ENCODE measurements at regions not wholly inside any gene's neighbourhood (a gene's known extent, or its start where the extent isn't known, plus 50 kb on each side); places are given as distances from the start of the nearest gene placed in this dataset.
"Not testable (repeated sequence)": the region's sequence is repeated elsewhere in the genome, so short reads cannot be mapped to it uniquely, and the experiment has no call there.

DNA sequence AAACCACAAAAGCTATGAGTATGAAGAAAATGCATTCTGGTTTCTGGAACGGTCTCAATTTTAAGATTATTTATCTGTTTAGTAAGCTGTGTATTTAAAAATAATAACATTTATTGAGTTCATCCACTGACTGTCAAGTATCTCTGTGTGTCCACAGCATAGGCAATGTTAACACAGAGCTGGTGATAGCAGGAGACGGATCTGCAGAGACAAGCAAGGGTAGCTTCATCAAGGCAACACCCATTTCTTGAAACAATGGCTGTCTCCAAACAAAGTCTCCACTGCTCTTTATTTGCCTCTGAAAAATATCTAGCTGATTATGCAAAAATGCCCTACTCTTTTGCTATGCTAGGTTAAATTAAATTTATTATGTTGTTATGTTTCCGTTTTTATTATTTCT is 818.3 kb downstream of the TTLL7 start:
- H3K27ac Mint-ChIP-seq (ENCODE audit: unreplicated experiment); H3K9me3 Mint-ChIP-seq (ENCODE audit: low read depth, unreplicated experiment); H3K4me1 Mint-ChIP-seq (ENCODE audit: low read depth, unreplicated experiment); H3K4me3 Mint-ChIP-seq (ENCODE audit: low read depth, unreplicated experiment); intact Hi-C loops (cut with micrococcal nuclease; ENCODE audit: unreplicated experiment); H3K27me3 Mint-ChIP-seq (ENCODE audit: unreplicated experiment); BruUV-seq (replicated peaks); CTCF ChIA-PET; DNase-seq; H3K36me3 Mint-ChIP-seq (ENCODE audit: insufficient read depth, unreplicated experiment): not testable (repeated sequence)

DNA sequence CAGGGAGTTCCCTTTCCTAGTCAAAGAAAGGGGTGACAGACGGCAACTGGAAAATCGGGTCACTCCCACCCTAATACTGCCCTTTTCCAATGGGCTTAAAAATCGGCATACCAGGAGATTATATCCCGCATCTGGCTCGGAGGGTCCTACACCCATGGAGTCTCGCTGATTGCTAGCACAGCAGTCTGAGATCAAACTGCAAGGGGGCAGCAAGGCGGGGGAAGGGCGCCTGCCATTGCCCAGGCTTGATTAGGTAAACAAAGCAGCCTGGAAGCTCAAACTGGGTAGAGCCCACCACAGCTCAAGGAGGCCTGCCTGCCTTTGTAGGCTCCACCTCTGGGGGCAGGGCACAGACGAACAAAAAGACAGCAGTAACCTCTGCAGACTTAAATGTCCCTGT is 831.3 kb downstream of the TTLL7 start:
- H3K36me3 Mint-ChIP-seq (ENCODE audit: insufficient read depth, unreplicated experiment); H3K27ac Mint-ChIP-seq (ENCODE audit: unreplicated experiment); DNase-seq; intact Hi-C loops (cut with micrococcal nuclease; ENCODE audit: unreplicated experiment); H3K4me1 Mint-ChIP-seq (ENCODE audit: low read depth, unreplicated experiment); BruUV-seq (replicated peaks); H3K9me3 Mint-ChIP-seq (ENCODE audit: low read depth, unreplicated experiment); H3K4me3 Mint-ChIP-seq (ENCODE audit: low read depth, unreplicated experiment); CTCF ChIA-PET; H3K27me3 Mint-ChIP-seq (ENCODE audit: unreplicated experiment): not testable (repeated sequence)

DNA sequence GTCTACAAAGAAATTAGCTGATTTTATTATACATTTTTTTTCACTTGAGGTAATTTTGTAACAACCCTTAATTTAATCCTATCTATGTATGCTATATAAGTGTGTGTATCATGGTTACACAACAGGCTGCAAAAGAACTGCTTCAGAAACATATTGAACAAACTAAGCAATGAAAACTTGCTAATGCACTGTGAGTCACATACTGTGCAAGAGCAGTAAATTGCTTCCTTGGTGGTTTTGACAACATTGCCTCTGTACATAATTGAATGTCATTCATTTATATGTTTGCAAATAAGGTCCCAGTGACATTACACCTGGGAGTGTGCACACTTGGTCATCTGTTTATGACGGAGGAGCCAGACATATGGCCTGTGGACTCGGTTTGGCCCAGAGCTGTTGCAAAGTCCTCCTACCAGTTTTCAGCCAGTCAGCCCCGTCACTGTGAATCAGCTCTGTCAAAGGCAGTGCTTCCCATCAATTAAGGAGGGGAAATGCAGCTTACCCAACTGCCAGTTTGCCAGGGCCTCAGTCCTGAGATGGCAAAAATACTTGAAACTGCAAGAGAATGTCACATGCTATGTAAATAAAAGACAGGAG is 835.0 kb downstream of the TTLL7 start:
- H3K4me1 Mint-ChIP-seq (ENCODE audit: low read depth, unreplicated experiment); H3K27me3 Mint-ChIP-seq (ENCODE audit: unreplicated experiment); H3K9me3 Mint-ChIP-seq (ENCODE audit: low read depth, unreplicated experiment); H3K4me3 Mint-ChIP-seq (ENCODE audit: low read depth, unreplicated experiment); H3K27ac Mint-ChIP-seq (ENCODE audit: unreplicated experiment); H3K36me3 Mint-ChIP-seq (ENCODE audit: insufficient read depth, unreplicated experiment); BruUV-seq (replicated peaks); CTCF ChIA-PET; DNase-seq; intact Hi-C loops (cut with micrococcal nuclease; ENCODE audit: unreplicated experiment): not testable (repeated sequence)

DNA sequence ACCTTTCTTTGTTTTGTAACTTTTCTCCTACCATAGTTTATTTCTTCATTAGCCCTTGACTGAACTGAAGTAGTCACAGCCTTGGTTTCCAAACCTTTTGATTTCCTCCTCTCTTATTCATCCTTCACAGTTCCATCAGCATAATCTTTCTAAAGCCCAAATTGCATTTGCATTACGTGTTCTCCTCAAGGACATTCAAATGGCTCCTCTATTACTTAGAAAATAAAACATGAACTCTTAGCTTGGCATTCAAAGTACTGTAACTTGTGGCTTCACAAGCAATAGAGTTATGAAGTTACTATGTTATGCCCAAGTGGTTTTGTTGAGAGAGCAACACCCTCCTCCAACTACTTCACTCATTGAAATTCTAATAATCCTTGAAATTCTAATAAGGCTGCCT is 840.0 kb downstream of the TTLL7 start:
- BruUV-seq (replicated peaks); intact Hi-C loops (cut with micrococcal nuclease; ENCODE audit: unreplicated experiment); H3K4me1 Mint-ChIP-seq (ENCODE audit: low read depth, unreplicated experiment); H3K27ac Mint-ChIP-seq (ENCODE audit: unreplicated experiment); H3K4me3 Mint-ChIP-seq (ENCODE audit: low read depth, unreplicated experiment); H3K9me3 Mint-ChIP-seq (ENCODE audit: low read depth, unreplicated experiment); H3K27me3 Mint-ChIP-seq (ENCODE audit: unreplicated experiment); CTCF ChIA-PET; H3K36me3 Mint-ChIP-seq (ENCODE audit: insufficient read depth, unreplicated experiment); DNase-seq: not testable (repeated sequence)

DNA sequence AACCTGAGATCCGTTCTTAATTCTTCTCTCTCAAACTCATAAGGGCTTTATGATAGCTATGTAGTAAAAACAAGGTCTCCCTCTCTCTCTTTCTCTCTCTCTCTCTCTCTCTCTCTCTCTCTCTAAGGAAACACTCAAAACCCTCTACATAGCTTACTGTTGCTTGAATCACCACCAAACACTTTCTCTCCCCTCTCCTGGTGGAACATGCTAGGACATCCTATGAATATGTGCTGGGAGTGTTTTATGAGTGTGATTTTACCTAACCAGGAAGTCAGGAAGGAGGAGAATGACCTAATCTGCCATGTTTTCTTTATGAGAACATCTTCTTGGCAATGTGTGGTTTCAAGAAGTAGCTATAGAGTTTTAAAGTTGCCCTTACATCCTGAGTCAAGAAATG is 844.6 kb downstream of the TTLL7 start:
- CTCF ChIA-PET: not testable (repeated sequence)

DNA sequence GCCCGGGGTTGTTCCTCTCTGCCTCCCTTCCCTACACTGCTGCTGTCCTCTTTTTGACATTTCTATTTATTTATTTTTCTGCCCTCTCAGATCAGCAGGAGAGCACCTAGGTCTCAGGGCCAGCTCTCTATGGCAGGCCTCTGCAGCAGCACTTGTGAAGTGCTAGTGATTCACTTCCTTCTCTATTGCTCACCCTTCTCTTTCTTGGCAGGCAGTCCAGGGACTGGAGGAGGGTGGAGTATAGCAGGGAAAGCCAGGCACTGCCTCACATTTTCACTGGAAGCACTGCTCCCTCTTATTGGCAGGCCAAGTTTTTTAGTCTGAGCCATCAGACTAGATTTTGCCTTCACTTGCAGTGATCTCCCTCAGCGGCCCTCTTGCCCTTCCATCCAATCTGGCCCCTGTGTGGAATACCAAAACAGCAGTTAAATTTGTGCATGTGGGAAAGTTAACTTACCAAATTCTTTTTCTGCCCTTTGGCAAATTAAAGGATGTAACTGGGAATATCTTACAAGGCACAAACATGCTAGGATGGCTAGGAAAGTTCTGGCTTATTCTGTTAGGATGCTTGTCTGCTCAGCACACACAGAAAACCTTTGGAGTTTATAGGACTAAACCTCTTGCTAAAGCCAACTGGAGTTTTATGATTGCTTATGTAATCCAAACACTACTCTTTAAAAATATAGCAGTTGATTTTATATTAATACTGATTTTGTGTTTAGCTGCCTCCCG is 847.6 kb downstream of the TTLL7 start:
- H3K36me3 Mint-ChIP-seq (ENCODE audit: insufficient read depth, unreplicated experiment); CTCF ChIA-PET; H3K27me3 Mint-ChIP-seq (ENCODE audit: unreplicated experiment); H3K4me3 Mint-ChIP-seq (ENCODE audit: low read depth, unreplicated experiment); intact Hi-C loops (cut with micrococcal nuclease; ENCODE audit: unreplicated experiment); H3K27ac Mint-ChIP-seq (ENCODE audit: unreplicated experiment); H3K9me3 Mint-ChIP-seq (ENCODE audit: low read depth, unreplicated experiment); BruUV-seq (replicated peaks): not testable (repeated sequence)
- H3K4me1 Mint-ChIP-seq (ENCODE audit: low read depth, unreplicated experiment): peaks cover 19% of the 10 kb centered on the region
- peak; percentile 32 for DNase-seq

More for the DNA sequence above, 844.6 kb downstream of the TTLL7 start:
- H3K4me3 Mint-ChIP-seq (ENCODE audit: low read depth, unreplicated experiment); H3K36me3 Mint-ChIP-seq (ENCODE audit: insufficient read depth, unreplicated experiment); intact Hi-C loops (cut with micrococcal nuclease; ENCODE audit: unreplicated experiment); H3K27me3 Mint-ChIP-seq (ENCODE audit: unreplicated experiment); BruUV-seq (replicated peaks); DNase-seq; H3K9me3 Mint-ChIP-seq (ENCODE audit: low read depth, unreplicated experiment); H3K27ac Mint-ChIP-seq (ENCODE audit: unreplicated experiment): not testable (repeated sequence)
- peaks cover 12% of the 10 kb centered on the region for H3K4me1 Mint-ChIP-seq (ENCODE audit: low read depth, unreplicated experiment)

DNA sequence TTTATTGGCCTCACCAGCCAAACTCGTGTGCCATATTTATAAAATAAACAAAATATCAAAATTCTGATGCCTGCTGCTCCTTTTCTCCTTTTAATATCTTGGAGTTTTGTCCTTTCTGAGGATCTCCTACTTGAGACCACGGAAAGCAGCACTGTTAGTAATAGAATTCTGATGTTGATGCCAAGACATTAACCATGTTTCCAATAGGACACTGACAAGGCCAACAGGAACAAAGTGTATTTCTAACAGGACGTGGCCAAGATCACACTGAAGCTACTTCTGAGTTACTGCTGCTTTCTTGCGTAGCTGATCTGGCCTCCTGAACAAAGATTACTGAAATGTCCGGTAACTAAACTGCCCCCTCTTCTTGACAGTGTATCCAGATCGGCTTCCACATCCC is 848.5 kb downstream of the TTLL7 start:
- H3K27me3 Mint-ChIP-seq (ENCODE audit: unreplicated experiment); H3K4me3 Mint-ChIP-seq (ENCODE audit: low read depth, unreplicated experiment); H3K36me3 Mint-ChIP-seq (ENCODE audit: insufficient read depth, unreplicated experiment); CTCF ChIA-PET; BruUV-seq (replicated peaks); DNase-seq; H3K9me3 Mint-ChIP-seq (ENCODE audit: low read depth, unreplicated experiment); intact Hi-C loops (cut with micrococcal nuclease; ENCODE audit: unreplicated experiment); H3K27ac Mint-ChIP-seq (ENCODE audit: unreplicated experiment): not testable (repeated sequence)
- peaks cover 21% of the 10 kb centered on the region for H3K4me1 Mint-ChIP-seq (ENCODE audit: low read depth, unreplicated experiment)

DNA sequence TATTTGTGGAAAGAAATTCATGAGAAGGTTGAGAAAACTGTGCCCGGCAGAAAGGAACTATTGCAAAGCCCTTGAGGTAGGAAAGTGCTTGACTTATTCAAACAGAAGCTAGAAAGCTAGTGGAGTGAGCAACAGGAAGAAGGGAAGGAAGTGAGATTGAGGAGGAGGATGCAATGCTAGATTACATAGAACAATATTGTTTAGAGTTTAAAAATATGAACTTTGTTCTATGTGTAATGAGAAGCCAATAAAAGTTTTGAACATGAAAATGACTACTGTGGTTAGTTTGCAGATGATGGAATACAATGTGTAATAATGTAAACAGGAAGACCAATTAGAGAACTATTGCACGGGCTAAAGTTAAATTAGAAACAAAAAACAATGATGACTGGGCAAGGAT is 853.1 kb downstream of the TTLL7 start:
- not testable (repeated sequence) for H3K27me3 Mint-ChIP-seq (ENCODE audit: unreplicated experiment)

DNA sequence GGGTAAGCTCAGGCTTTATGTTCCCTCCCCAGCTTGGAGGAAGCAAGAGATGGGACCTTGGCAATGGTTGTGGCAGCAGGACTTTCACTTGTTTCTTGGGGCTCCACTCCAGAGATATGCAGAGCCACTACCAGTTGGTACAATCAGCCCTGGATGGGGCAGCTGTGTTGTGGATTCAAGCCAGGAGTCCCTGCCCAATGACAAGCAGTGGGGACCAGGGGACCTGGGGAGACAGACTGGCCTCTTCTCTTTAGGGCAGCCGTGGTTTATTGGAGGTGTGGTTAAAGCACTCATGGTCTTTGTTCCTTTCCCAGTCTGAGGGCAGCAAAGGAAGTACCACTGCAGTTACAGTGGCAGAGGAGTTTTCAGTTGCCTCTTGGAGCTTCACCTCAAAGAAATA is 856.1 kb downstream of the TTLL7 start:
- H3K36me3 Mint-ChIP-seq (ENCODE audit: insufficient read depth, unreplicated experiment); H3K4me3 Mint-ChIP-seq (ENCODE audit: low read depth, unreplicated experiment); H3K4me1 Mint-ChIP-seq (ENCODE audit: low read depth, unreplicated experiment); H3K27ac Mint-ChIP-seq (ENCODE audit: unreplicated experiment); H3K27me3 Mint-ChIP-seq (ENCODE audit: unreplicated experiment); BruUV-seq (replicated peaks); CTCF ChIA-PET; DNase-seq; intact Hi-C loops (cut with micrococcal nuclease; ENCODE audit: unreplicated experiment); H3K9me3 Mint-ChIP-seq (ENCODE audit: low read depth, unreplicated experiment): not testable (repeated sequence)

More for the DNA sequence above, 853.1 kb downstream of the TTLL7 start:
- H3K36me3 Mint-ChIP-seq (ENCODE audit: insufficient read depth, unreplicated experiment); DNase-seq; CTCF ChIA-PET; H3K9me3 Mint-ChIP-seq (ENCODE audit: low read depth, unreplicated experiment); BruUV-seq (replicated peaks); H3K27ac Mint-ChIP-seq (ENCODE audit: unreplicated experiment); H3K4me3 Mint-ChIP-seq (ENCODE audit: low read depth, unreplicated experiment); intact Hi-C loops (cut with micrococcal nuclease; ENCODE audit: unreplicated experiment): not testable (repeated sequence)
- peaks cover 14% of the 10 kb centered on the region for H3K4me1 Mint-ChIP-seq (ENCODE audit: low read depth, unreplicated experiment)

DNA sequence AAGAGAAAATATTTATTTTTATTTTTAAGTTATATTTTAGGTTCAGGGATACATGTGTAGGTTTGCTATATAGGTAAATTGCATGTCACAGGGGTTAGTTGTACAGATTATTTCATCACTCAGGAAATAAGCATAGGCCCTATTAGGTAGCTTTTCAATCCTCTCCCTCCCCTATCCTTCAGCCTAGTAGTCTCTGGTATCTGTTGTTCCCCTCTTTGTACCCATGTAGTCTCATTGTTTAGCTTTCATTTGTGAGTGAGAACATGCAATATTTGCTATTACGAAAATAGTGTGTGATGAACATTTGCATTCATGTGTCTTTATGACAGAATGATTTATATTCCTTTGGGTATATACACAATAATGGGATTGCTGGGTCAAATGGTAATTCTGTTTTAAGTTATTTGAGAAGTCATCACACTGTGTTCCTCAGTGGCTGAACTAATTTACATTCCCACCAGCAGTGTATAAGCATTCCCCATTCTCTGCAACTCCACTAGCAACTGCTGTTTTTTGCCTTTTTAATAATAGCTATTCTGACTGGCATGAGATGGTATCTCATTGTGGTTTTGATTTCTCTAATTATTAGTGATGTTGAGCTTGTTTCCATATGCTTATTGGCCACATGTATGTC is 863.3 kb downstream of the TTLL7 start:
- H3K27me3 Mint-ChIP-seq (ENCODE audit: unreplicated experiment); CTCF ChIA-PET; H3K9me3 Mint-ChIP-seq (ENCODE audit: low read depth, unreplicated experiment); H3K27ac Mint-ChIP-seq (ENCODE audit: unreplicated experiment); H3K4me3 Mint-ChIP-seq (ENCODE audit: low read depth, unreplicated experiment); DNase-seq; H3K36me3 Mint-ChIP-seq (ENCODE audit: insufficient read depth, unreplicated experiment); intact Hi-C loops (cut with micrococcal nuclease; ENCODE audit: unreplicated experiment); BruUV-seq (replicated peaks); H3K4me1 Mint-ChIP-seq (ENCODE audit: low read depth, unreplicated experiment): not testable (repeated sequence)
